Upper lobe of left lung (tissue), 6 donors: ENCODE measurements at regions not wholly inside any gene's neighbourhood (a gene's known extent, or its start where the extent isn't known, plus 50 kb on each side); places are given as distances from the start of the nearest gene placed in this dataset.

Experiments
- ATAC-seq, 2 donors: fragments of 200-7000 bp; cut with Tn5 transposase; one replicate each; pipeline ENCODE4 v1.9.1; 2022; ENCODE audit warnings: mild to moderate bottlenecking in 2 of 2, moderate library complexity in 2 of 2; ENCODE audit not compliant: low FRiP score in 2 of 2
- DNase-seq, 2 donors: peaks; one replicate each; pipeline ENCODE4 v3.0.0-alpha.2; 2019 to 2020
- H3K27ac ChIP-seq, 4 donors: fragments of 200-600 bp; sonication (generic); one replicate each; pipeline ENCODE4 v1.5.1; 2016 to 2019
- H3K27me3 ChIP-seq, 4 donors: fragments of 200-600 bp; sonication (generic); one replicate each; pipeline ENCODE4 v1.5.1; 2017 to 2019
- H3K36me3 ChIP-seq, 4 donors: fragments of 200-600 bp; sonication (generic); one replicate each; pipeline ENCODE4 v1.5.1; 2016 to 2019
- H3K4me1 ChIP-seq, 4 donors: fragments of 200-600 bp; sonication (generic); one replicate each; pipeline ENCODE4 v1.5.1; 2018 to 2019
- H3K4me3 ChIP-seq, 4 donors: fragments of 200-600 bp; sonication (generic); one replicate each; pipeline ENCODE4 v1.5.1; 2017 to 2019; ENCODE audit warnings: mild to moderate bottlenecking in 2 of 4, moderate library complexity in 1 of 4
- H3K9me3 ChIP-seq, 4 donors: fragments of 200-600 bp; sonication (generic); one replicate each; pipeline ENCODE4 v1.5.1; 2018 to 2019
- CTCF ChIP-seq, 6 experiments: fragments of 450-650 bp in 4 of 6; fragments of 200-600 bp in 2 of 6; sonication (generic) in 2 of 6; IDR thresholded peaks; one replicate each; pipeline ENCODE4 v1.5.1; 2016 to 2019; ENCODE audit warnings: antibody characterized with exemption in 6 of 6
- EP300 ChIP-seq, 4 donors: sonication (generic); formaldehyde crosslinking; IDR thresholded peaks; one replicate each; pipeline ENCODE4 v1.5.1; 2017; ENCODE audit warnings: antibody characterized with exemption in 4 of 4, control low read depth in 2 of 4
- POLR2A ChIP-seq, 4 donors: fragments of 450-650 bp; IDR thresholded peaks; one replicate each; pipeline ENCODE4 v1.5.1; 2016 to 2017; ENCODE audit warnings: antibody characterized with exemption in 4 of 4, mild to moderate bottlenecking in 2 of 4
- POLR2AphosphoS5 ChIP-seq, 2 donors: sonication (generic); formaldehyde crosslinking; IDR thresholded peaks; one replicate each; pipeline ENCODE4 v1.5.1; 2017; ENCODE audit warnings: antibody characterized with exemption in 2 of 2
- WGBS, 2 donors: methylation state at CpG; one replicate each; pipeline ENCODE4 v1.1.5; 2017 to 2018; 5-methylcytosine and 5-hydroxymethylcytosine counted together
- donor health status: DM: no; HTN: no; CAD: no; lungs with moderate emphysema.
- donor health status: DM: no; HTN: yes; CAD: no; lungs with severe emphysema.

- Histone ChIP-seq H3K27me3 (no peaks in the 10 kb centered on the region), H3K9me3 (no peaks in the 10 kb centered on the region), H3K27ac (no peak overlapping the region), H3K4me3 (no peak overlapping the region), H3K4me1 (no peaks in the 10 kb centered on the region), H3K36me3 (no peaks in the 10 kb centered on the region)
- no peak for TF ChIP-seq POLR2A (IDR thresholded peaks at IDR 0.05)
- no peak for TF ChIP-seq EP300 (IDR thresholded peaks at IDR 0.05)
- TF ChIP-seq CTCF (IDR thresholded peaks at IDR 0.05) = no peak
- no peak for TF ChIP-seq POLR2AphosphoS5 (IDR thresholded peaks at IDR 0.05)
- no peak for DNase-seq
- ATAC-seq = no peak
- WGBS, 2 donors = 86 to 94% methylated on average over 2 of the region's 2 CpGs
These were observed 284.8 kb downstream of the BCL11A start for GRCh38 chr2:60268661-60269060.

GRCh38 chr2:60268032-60268431 is 285.4 kb downstream of the BCL11A start:
- no peaks in the 10 kb centered on the region for H3K9me3 ChIP-seq
- no peak for ATAC-seq
- 78 to 84% methylated on average over 4 of the region's 4 CpGs for WGBS, 2 donors
- H3K4me3 ChIP-seq = no peak overlapping the region
- no peaks in the 10 kb centered on the region for H3K27me3 ChIP-seq
- DNase-seq = no peak
- no peak for TF ChIP-seq POLR2A (IDR thresholded peaks at IDR 0.05)
- TF ChIP-seq CTCF (IDR thresholded peaks at IDR 0.05) = no peak
- no peak for TF ChIP-seq EP300 (IDR thresholded peaks at IDR 0.05)
- no peak for TF ChIP-seq POLR2AphosphoS5 (IDR thresholded peaks at IDR 0.05)
- H3K27ac ChIP-seq = no peak overlapping the region
- H3K36me3 ChIP-seq = no peaks in the 10 kb centered on the region
- H3K4me1 ChIP-seq = no peaks in the 10 kb centered on the region

GRCh38 chr2:60267122-60267521 is 286.3 kb downstream of the BCL11A start:
- Histone ChIP-seq H3K9me3 (no peaks in the 10 kb centered on the region), H3K4me3 (no peak overlapping the region), H3K36me3 (no peaks in the 10 kb centered on the region), H3K27me3 (no peaks in the 10 kb centered on the region), H3K4me1 (no peaks in the 10 kb centered on the region), H3K27ac (no peak overlapping the region)
- no peak for ATAC-seq
- no peak for DNase-seq
- WGBS, 2 donors = 89% methylated on average over 3 to 5 of the region's 5 CpGs
- TF ChIP-seq POLR2A (IDR thresholded peaks at IDR 0.05) (no peak), POLR2AphosphoS5 (IDR thresholded peaks at IDR 0.05) (no peak), EP300 (IDR thresholded peaks at IDR 0.05) (no peak), CTCF (IDR thresholded peaks at IDR 0.05) (no peak)

- no peaks in the 10 kb centered on the region for H3K27me3 ChIP-seq
- DNase-seq (no peak), ATAC-seq (no peak)
- no peaks in the 10 kb centered on the region for H3K9me3 ChIP-seq
- no peak overlapping the region for H3K4me3 ChIP-seq
- no peak overlapping the region for H3K27ac ChIP-seq
- H3K4me1 ChIP-seq = no peaks in the 10 kb centered on the region
- H3K36me3 ChIP-seq = no peaks in the 10 kb centered on the region
- TF ChIP-seq POLR2AphosphoS5 (IDR thresholded peaks at IDR 0.05) = no peak
- TF ChIP-seq CTCF (IDR thresholded peaks at IDR 0.05) = no peak
- no peak for TF ChIP-seq EP300 (IDR thresholded peaks at IDR 0.05)
- TF ChIP-seq POLR2A (IDR thresholded peaks at IDR 0.05) = no peak
- 85 to 87% methylated on average over 4 to 7 of the region's 7 CpGs for WGBS, 2 donors
These were observed 291.3 kb downstream of the BCL11A start for GRCh38 chr2:60262178-60262577.

- DNase-seq (peak in 1 of 2 donors; percentile 83), ATAC-seq (no peak)
- WGBS, 2 donors = 51 to 90% methylated on average over 8 to 13 of the region's 13 CpGs
- no peaks in the 10 kb centered on the region for H3K9me3 ChIP-seq
- no peak overlapping the region for H3K4me3 ChIP-seq
- no peak overlapping the region for H3K27ac ChIP-seq
- TF ChIP-seq POLR2A (IDR thresholded peaks at IDR 0.05) (no peak), POLR2AphosphoS5 (IDR thresholded peaks at IDR 0.05) (no peak), EP300 (IDR thresholded peaks at IDR 0.05) (no peak), CTCF (IDR thresholded peaks at IDR 0.05) (no peak)
- H3K4me1 ChIP-seq = no peaks in the 10 kb centered on the region
- no peaks in the 10 kb centered on the region for H3K36me3 ChIP-seq
- no peaks in the 10 kb centered on the region for H3K27me3 ChIP-seq
These were observed 292.7 kb downstream of the BCL11A start for GRCh38 chr2:60260639-60261296.
